Kidney (tissue), 13 donors: ENCODE measurements at regions not wholly inside any gene's neighbourhood (a gene's known extent, or its start where the extent isn't known, plus 50 kb on each side); places are given as distances from the start of the nearest gene placed in this dataset.

Source experiments
- DNase-seq, 5 donors: peaks; one replicate each; pipeline ENCODE4 v3.0.0-alpha.2; 2013 to 2020
- FAIRE-seq: peaks from 2 replicates; lab custom pipeline; 2012; peaks lifted over from hg19 to GRCh38; lab: Jason Lieb, UNC
- H3K27ac ChIP-seq, 2 donors: one replicate each; pipeline ENCODE4 v1.7.0; 2013; ENCODE audit warnings: low read depth in 2 of 2, low read length in 2 of 2, inconsistent platforms in 1 of 2
- H3K27me3 ChIP-seq: one replicate; pipeline ENCODE4 v1.7.1; 2013; ENCODE audit warnings: low read length, inconsistent platforms; ENCODE audit not compliant: control insufficient read depth, insufficient read depth
- H3K36me3 ChIP-seq, 3 donors: one replicate each; pipeline versions ENCODE4 v1.7.0 to v1.7.1; 2013; ENCODE audit warnings: low read length in 3 of 3, control low read depth in 1 of 3, inconsistent platforms in 1 of 3; ENCODE audit not compliant: insufficient read depth in 3 of 3, control insufficient read depth in 2 of 3
- H3K4me1 ChIP-seq, 3 donors: one replicate each; pipeline versions ENCODE4 v1.7.0 to v1.7.1; 2013; ENCODE audit warnings: low read length in 3 of 3, inconsistent platforms in 1 of 3, low read depth in 1 of 3; ENCODE audit not compliant: control insufficient read depth in 2 of 3, insufficient read depth in 2 of 3
- H3K4me3 ChIP-seq, 3 donors: one replicate each; pipeline versions ENCODE4 v1.7.0 to v1.8.1; 2013; ENCODE audit warnings: low read length in 3 of 3, control low read depth in 1 of 3, inconsistent platforms in 1 of 3
- H3K9ac ChIP-seq, 3 donors: one replicate each; pipeline versions ENCODE4 v1.7.0 to v1.7.1; 2013; ENCODE audit warnings: low read length in 3 of 3, control low read depth in 1 of 3, inconsistent platforms in 1 of 3
- H3K9me3 ChIP-seq, 3 donors: one replicate each; pipeline versions ENCODE4 v1.7.0 to v1.7.1; 2013; ENCODE audit warnings: low read length in 3 of 3, control low read depth in 1 of 3, inconsistent platforms in 1 of 3; ENCODE audit not compliant: control insufficient read depth in 2 of 3, insufficient read depth in 1 of 3
- CTCF ChIP-seq: IDR thresholded peaks from 3 replicates; pipeline ENCODE4 v1.5.1; 2012; ENCODE audit warnings: mild to moderate bottlenecking, moderate library complexity, borderline replicate concordance; ENCODE audit not compliant: insufficient read depth; ENCODE audit errors: extremely low read depth
- intact Hi-C: fragments of 100-400 bp; cut with DNase I; formaldehyde crosslinking; loops from one replicate; pipeline ENCODE4 v1.11.1; 2022
- donor health status: control.
- donor health status: control.
- donor health status: control.
- donor health status: control.
- donor health status: control.
- donor health status: DM: yes; HTN: yes; CAD: no.
- donor health status: Normal renal cell carcinoma (clear cell type).

- Histone ChIP-seq H3K27ac (no peak overlapping the region), H3K4me3 (no peak overlapping the region), H3K9ac (no peak overlapping the region), H3K27me3 (no peaks in the 10 kb centered on the region), H3K4me1 (no peaks in the 10 kb centered on the region), H3K36me3 (no peaks in the 10 kb centered on the region), H3K9me3 (no peaks in the 10 kb centered on the region)
- DNase-seq (no peak), FAIRE-seq (no peak)
- no peak for TF ChIP-seq CTCF
- intact Hi-C loops: no loop called here
Measured at GRCh38 chr3:134704133-134704532, 53.3 kb upstream of the KY start.

- no peak for FAIRE-seq
- intact Hi-C loops: no loop called here
Measured at GRCh38 chr3:134704556-134704955, 53.7 kb upstream of the KY start.

GRCh38 chr3:134707908-134708597 is 57.2 kb upstream of the KY start:
- no peaks in the 10 kb centered on the region for H3K36me3 ChIP-seq
- no peak overlapping the region for H3K9ac ChIP-seq
- H3K27ac ChIP-seq: no peak overlapping the region
- no peaks in the 10 kb centered on the region for H3K4me1 ChIP-seq
- FAIRE-seq (no peak), DNase-seq (no peak)
- no peak overlapping the region for H3K4me3 ChIP-seq
- H3K9me3 ChIP-seq: no peaks in the 10 kb centered on the region
- intact Hi-C loops: no loop called here
- TF ChIP-seq CTCF: no peak
- H3K27me3 ChIP-seq: no peaks in the 10 kb centered on the region

More at GRCh38 chr3:134704556-134704955, 53.7 kb upstream of the KY start:
- Histone ChIP-seq H3K4me3 (no peak overlapping the region), H3K9me3 (no peaks in the 10 kb centered on the region), H3K27ac (no peak overlapping the region), H3K27me3 (no peaks in the 10 kb centered on the region), H3K9ac (no peak overlapping the region), H3K4me1 (no peaks in the 10 kb centered on the region), H3K36me3 (no peaks in the 10 kb centered on the region)
- no peak for DNase-seq
- no peak for TF ChIP-seq CTCF

GRCh38 chr3:134708671-134709070 is 57.8 kb upstream of the KY start:
- no peak for FAIRE-seq
- Histone ChIP-seq H3K9me3 (no peaks in the 10 kb centered on the region), H3K36me3 (no peaks in the 10 kb centered on the region), H3K4me1 (no peaks in the 10 kb centered on the region), H3K4me3 (no peak overlapping the region), H3K27ac (no peak overlapping the region), H3K9ac (no peak overlapping the region), H3K27me3 (no peaks in the 10 kb centered on the region)
- no peak for TF ChIP-seq CTCF
- intact Hi-C loops: no loop called here
- no peak for DNase-seq
